ENCODE measurements at regions not wholly inside any gene's neighbourhood (a gene's known extent, or its start where the extent isn't known, plus 50 kb on each side); places are given as distances from the start of the nearest gene placed in this dataset.

GRCh38 chr7:19408706-19409220 lies 263.5 kb upstream of the FERD3L start:
- no peaks in the 10 kb centered on the region for H3K36me3 Mint-ChIP-seq (ENCODE audit: insufficient read depth, unreplicated experiment)
- DNase-seq, result no peak
- no peaks in the 10 kb centered on the region for H3K27me3 Mint-ChIP-seq (ENCODE audit: unreplicated experiment)
- H3K4me3 Mint-ChIP-seq (ENCODE audit: low read depth, unreplicated experiment), result no peak overlapping the region
- no peaks in the 10 kb centered on the region for H3K9me3 Mint-ChIP-seq (ENCODE audit: low read depth, unreplicated experiment)
- CTCF ChIA-PET, result no interaction called here
- no peak for TF ChIP-seq CTCF (IDR thresholded peaks at IDR 0.05; ENCODE audit: unreplicated experiment)
- intact Hi-C loops (cut with micrococcal nuclease; ENCODE audit: unreplicated experiment), result no loop called here
- BruUV-seq (replicated peaks), result no TSS peak
- H3K27ac Mint-ChIP-seq (ENCODE audit: unreplicated experiment), result no peak overlapping the region
- H3K4me1 Mint-ChIP-seq (ENCODE audit: low read depth, unreplicated experiment), result peaks cover 18% of the 10 kb centered on the region

GRCh38 chr7:19407270-19407669 lies 262.0 kb upstream of the FERD3L start:
- Mint-ChIP-seq H3K4me3 (ENCODE audit: low read depth, unreplicated experiment) (no peak overlapping the region), H3K36me3 (ENCODE audit: insufficient read depth, unreplicated experiment) (no peaks in the 10 kb centered on the region), H3K27ac (ENCODE audit: unreplicated experiment) (no peak overlapping the region), H3K9me3 (ENCODE audit: low read depth, unreplicated experiment) (no peaks in the 10 kb centered on the region), H3K27me3 (ENCODE audit: unreplicated experiment) (no peaks in the 10 kb centered on the region), H3K4me1 (ENCODE audit: low read depth, unreplicated experiment) (peaks cover 18% of the 10 kb centered on the region)
- intact Hi-C loops (cut with micrococcal nuclease; ENCODE audit: unreplicated experiment), result no loop called here
- DNase-seq, result no peak
- no peak for TF ChIP-seq CTCF (IDR thresholded peaks at IDR 0.05; ENCODE audit: unreplicated experiment)
- no TSS peak for BruUV-seq (replicated peaks)
- CTCF ChIA-PET, result interaction anchor here (1.0 kb wide), 1 partner anchor 1075 kb away, joined by 5 read pairs; no protein-coding TSS in a partner anchor

GRCh38 chr7:19405541-19405940 lies 260.3 kb upstream of the FERD3L start:
- Mint-ChIP-seq H3K27ac (ENCODE audit: unreplicated experiment) (no peak overlapping the region), H3K9me3 (ENCODE audit: low read depth, unreplicated experiment) (no peaks in the 10 kb centered on the region)

GRCh38 chr7:19404912-19405329 lies 259.7 kb upstream of the FERD3L start:
- Mint-ChIP-seq H3K9me3 (ENCODE audit: low read depth, unreplicated experiment) (no peaks in the 10 kb centered on the region), H3K27ac (ENCODE audit: unreplicated experiment) (no peak overlapping the region), H3K36me3 (ENCODE audit: insufficient read depth, unreplicated experiment) (no peaks in the 10 kb centered on the region), H3K4me1 (ENCODE audit: low read depth, unreplicated experiment) (peaks cover 18% of the 10 kb centered on the region), H3K27me3 (ENCODE audit: unreplicated experiment) (peaks cover 12% of the 10 kb centered on the region), H3K4me3 (ENCODE audit: low read depth, unreplicated experiment) (no peak overlapping the region)
- no peak for TF ChIP-seq CTCF (IDR thresholded peaks at IDR 0.05; ENCODE audit: unreplicated experiment)
- no TSS peak for BruUV-seq (replicated peaks)
- CTCF ChIA-PET, result interaction anchor here (0.6 to 0.9 kb wide), 2 partner anchors 36 to 81 kb away, joined by 3 to 4 read pairs; no protein-coding TSS in a partner anchor
- peak; percentile 40 for DNase-seq
- intact Hi-C loops (cut with micrococcal nuclease; ENCODE audit: unreplicated experiment), result loop anchor here (5.0 kb wide), 1 partner anchor 262 kb away; no protein-coding TSS in a partner anchor

More at GRCh38 chr7:19405541-19405940, 260.3 kb upstream of the FERD3L start:
- CTCF ChIA-PET, result interaction anchor here (0.6 to 0.9 kb wide), 2 partner anchors 36 to 82 kb away, joined by 3 to 4 read pairs; no protein-coding TSS in a partner anchor
- Mint-ChIP-seq H3K27me3 (ENCODE audit: unreplicated experiment) (peaks cover 6% of the 10 kb centered on the region), H3K4me3 (ENCODE audit: low read depth, unreplicated experiment) (no peak overlapping the region), H3K36me3 (ENCODE audit: insufficient read depth, unreplicated experiment) (no peaks in the 10 kb centered on the region), H3K4me1 (ENCODE audit: low read depth, unreplicated experiment) (peaks cover 18% of the 10 kb centered on the region)
- DNase-seq, result no peak
- BruUV-seq (replicated peaks), result no TSS peak
- TF ChIP-seq CTCF (IDR thresholded peaks at IDR 0.05; ENCODE audit: unreplicated experiment), result no peak
- intact Hi-C loops (cut with micrococcal nuclease; ENCODE audit: unreplicated experiment), result no loop called here
